ENCODE measurements at regions not wholly inside any gene's neighbourhood (a gene's known extent, or its start where the extent isn't known, plus 50 kb on each side); places are given as distances from the start of the nearest gene placed in this dataset.

DNA sequence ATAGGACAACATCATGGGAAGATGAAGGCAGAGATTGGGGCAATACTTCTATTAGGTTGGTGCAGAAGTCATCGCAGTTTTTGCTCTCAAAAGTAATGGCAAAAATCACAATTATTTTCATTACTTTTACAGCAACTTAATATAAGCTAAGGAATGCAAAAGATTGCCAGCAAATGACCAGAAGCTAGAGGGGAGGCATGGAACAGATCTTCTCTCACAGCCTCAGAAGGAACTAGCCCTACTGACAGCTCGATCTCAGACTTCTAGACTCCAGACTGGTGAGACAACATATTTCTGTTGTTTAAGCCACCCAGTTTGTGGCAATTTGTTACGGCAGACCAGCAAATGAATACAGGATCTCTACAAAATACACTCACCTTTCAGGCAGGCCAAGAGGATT, 348.5 kb upstream of the TBX3 start:
- TF ChIP-seq POLR2A (IDR thresholded peaks at IDR 0.05): no peak
- TF ChIP-seq, protein P1, sequence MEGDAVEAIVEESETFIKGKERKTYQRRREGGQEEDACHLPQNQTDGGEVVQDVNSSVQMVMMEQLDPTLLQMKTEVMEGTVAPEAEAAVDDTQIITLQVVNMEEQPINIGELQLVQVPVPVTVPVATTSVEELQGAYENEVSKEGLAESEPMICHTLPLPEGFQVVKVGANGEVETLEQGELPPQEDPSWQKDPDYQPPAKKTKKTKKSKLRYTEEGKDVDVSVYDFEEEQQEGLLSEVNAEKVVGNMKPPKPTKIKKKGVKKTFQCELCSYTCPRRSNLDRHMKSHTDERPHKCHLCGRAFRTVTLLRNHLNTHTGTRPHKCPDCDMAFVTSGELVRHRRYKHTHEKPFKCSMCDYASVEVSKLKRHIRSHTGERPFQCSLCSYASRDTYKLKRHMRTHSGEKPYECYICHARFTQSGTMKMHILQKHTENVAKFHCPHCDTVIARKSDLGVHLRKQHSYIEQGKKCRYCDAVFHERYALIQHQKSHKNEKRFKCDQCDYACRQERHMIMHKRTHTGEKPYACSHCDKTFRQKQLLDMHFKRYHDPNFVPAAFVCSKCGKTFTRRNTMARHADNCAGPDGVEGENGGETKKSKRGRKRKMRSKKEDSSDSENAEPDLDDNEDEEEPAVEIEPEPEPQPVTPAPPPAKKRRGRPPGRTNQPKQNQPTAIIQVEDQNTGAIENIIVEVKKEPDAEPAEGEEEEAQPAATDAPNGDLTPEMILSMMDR (IDR thresholded peaks at IDR 0.05): no peak
- WGBS, 2 donors: 88 to 89% methylated on average over 3 of the region's 3 CpGs
- intact Hi-C loops (cut with DNase I): no loop called here
- Histone ChIP-seq H3K4me1 (no peaks in the 10 kb centered on the region), H3K4me3 (replicated peaks in 1 of 3) (no peak overlapping the region), H3K9me3 (no peaks in the 10 kb centered on the region), H3K27ac (no peak overlapping the region), H3K27me3 (no peaks in the 10 kb centered on the region), H3K36me3 (no peaks in the 10 kb centered on the region)
- DNase-seq: no peak

DNA sequence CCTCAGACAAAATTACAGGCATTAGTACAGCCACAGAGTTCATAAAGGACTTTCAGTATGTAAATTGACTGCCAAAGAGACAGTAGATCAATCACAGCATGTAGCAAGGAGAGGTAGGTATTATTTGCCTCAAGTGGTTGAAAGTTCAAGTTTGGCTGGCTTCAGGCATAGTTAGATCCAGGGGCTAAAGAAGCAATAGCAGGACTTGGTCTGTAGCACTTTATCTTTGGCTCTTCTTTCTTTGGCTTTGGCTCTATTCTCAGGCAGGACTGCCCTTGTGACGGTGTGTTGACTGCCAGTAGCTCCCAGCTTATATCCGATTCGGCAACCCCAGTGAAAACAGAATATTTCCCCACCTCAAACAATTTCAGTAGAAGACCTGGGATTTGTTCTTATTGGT, 346.0 kb upstream of the TBX3 start:
- H3K9me3 ChIP-seq: no peaks in the 10 kb centered on the region
- H3K4me1 ChIP-seq: no peaks in the 10 kb centered on the region
- 88 to 96% methylated on average over 3 of the region's 3 CpGs for WGBS, 2 donors
- intact Hi-C loops (cut with DNase I): no loop called here
- H3K27ac ChIP-seq: no peak overlapping the region
- TF ChIP-seq, protein P1 (IDR thresholded peaks at IDR 0.05): no peak
- no peak for TF ChIP-seq POLR2A (IDR thresholded peaks at IDR 0.05)
- H3K4me3 ChIP-seq (replicated peaks in 1 of 3): no peak overlapping the region
- no peak for DNase-seq
- H3K27me3 ChIP-seq: no peaks in the 10 kb centered on the region
- H3K36me3 ChIP-seq: no peaks in the 10 kb centered on the region

DNA sequence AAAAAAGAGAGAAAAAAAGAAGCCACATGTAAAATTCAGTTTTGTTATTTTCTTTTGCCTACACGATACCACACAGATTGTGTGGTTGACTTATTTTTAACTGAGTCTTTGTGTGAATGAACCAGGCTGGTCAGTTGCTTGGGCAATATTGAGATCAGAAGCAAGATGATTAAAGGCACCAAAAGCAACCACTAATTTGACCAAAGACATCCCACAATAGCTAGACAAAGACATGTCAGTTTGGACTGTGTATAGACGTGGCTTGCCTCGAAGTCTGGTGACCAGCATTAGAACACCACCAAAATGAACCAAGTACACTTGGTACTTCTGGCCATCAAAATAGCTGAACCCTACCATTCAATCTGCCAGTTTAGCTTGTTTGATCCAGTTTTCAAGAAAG, 340.6 kb upstream of the TBX3 start:
- Histone ChIP-seq H3K9me3 (no peaks in the 10 kb centered on the region), H3K4me3 (replicated peaks in 1 of 3) (no peak overlapping the region), H3K27me3 (no peaks in the 10 kb centered on the region), H3K4me1 (no peaks in the 10 kb centered on the region), H3K36me3 (no peaks in the 10 kb centered on the region), H3K27ac (no peak overlapping the region)
- intact Hi-C loops (cut with DNase I): no loop called here
- WGBS, 2 donors: 93 to 97% methylated on average over 3 of the region's 3 CpGs
- no peak for DNase-seq
- TF ChIP-seq POLR2A (IDR thresholded peaks at IDR 0.05): no peak
- TF ChIP-seq, protein P1 (IDR thresholded peaks at IDR 0.05): no peak

DNA sequence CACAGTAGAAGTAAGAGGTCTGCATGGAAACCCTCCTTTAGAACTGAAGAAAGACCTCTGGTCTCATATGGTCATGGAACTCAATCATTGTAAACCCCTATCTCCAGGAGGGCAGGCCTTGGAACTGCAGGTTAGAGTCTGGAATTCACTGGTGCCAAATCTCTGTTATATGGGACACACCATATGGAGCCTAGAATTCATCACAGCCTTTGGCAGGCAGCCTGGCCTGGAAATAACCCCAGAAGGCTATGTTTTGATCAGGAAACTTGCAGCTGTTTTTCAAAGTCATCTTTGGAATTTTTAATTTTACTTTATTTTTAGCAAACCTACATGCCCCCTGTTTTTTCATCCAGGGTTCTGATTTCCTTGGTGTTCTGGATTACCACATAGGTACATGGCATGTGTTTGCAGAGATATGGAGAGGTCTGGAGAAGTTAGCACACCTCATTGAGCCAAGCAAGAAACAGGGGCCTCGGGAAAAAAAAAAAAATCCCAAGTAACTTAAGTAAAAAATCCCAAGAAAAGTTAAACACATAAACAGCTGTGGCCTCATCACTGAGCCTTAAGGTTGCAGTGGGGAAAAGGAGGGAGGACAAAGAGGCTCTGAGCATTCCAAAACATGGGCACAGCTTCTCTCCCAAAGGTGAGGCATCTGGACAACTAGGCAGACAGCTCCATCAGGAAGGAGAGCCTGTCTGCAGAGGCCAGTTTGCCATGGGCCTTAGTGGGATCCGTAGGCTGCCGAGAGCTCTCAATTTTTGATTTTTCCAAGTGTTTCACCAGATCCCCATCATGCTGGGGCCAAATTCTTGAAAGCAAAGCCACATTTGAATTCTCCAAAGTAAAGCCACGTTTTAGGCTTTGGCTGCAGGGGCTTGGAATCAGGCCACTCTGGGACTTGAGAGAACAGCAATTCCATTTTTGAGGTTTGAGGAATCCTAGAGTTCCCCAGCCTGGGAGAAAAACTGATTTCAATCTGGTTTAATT, 339.6 kb upstream of the TBX3 start:
- Histone ChIP-seq H3K4me1 (no peaks in the 10 kb centered on the region), H3K9me3 (no peaks in the 10 kb centered on the region), H3K4me3 (replicated peaks in 1 of 3) (no peak overlapping the region), H3K27ac (no peak overlapping the region), H3K36me3 (no peaks in the 10 kb centered on the region), H3K27me3 (no peaks in the 10 kb centered on the region)
- TF ChIP-seq, protein P1 (IDR thresholded peaks at IDR 0.05): no peak
- TF ChIP-seq POLR2A (IDR thresholded peaks at IDR 0.05): no peak
- no peak for DNase-seq
- intact Hi-C loops (cut with DNase I): no loop called here
- WGBS, 2 donors: 59 to 63% methylated on average over 4 of the region's 4 CpGs

- H3K4me3 ChIP-seq (replicated peaks in 1 of 3): no peak overlapping the region
- no peaks in the 10 kb centered on the region for H3K4me1 ChIP-seq
- no peaks in the 10 kb centered on the region for H3K27me3 ChIP-seq
- H3K27ac ChIP-seq: no peak overlapping the region
- H3K9me3 ChIP-seq: no peaks in the 10 kb centered on the region
- TF ChIP-seq POLR2A (IDR thresholded peaks at IDR 0.05): no peak
- TF ChIP-seq, protein P1 (IDR thresholded peaks at IDR 0.05): no peak
- intact Hi-C loops (cut with DNase I): no loop called here
- no peak for DNase-seq
- no peaks in the 10 kb centered on the region for H3K36me3 ChIP-seq
Observed at GRCh38 chr12:115020091-115020490, 336.1 kb upstream of the TBX3 start.

All from thyroid gland (tissue), 4 donors.